Calu3 (cell line): ENCODE measurements at regions not wholly inside any gene's neighbourhood (a gene's known extent, or its start where the extent isn't known, plus 50 kb on each side); places are given as distances from the start of the nearest gene placed in this dataset.

Experiments
- BruUV-seq: library from RNA; stranded (reverse); fragments of 400-500 nt; replicated peaks from 2 replicates; lab custom pipeline; 2021; lab: Mats Ljungman, UMichigan
- CTCF ChIA-PET: fragments of 300-600 bp; sonication (Branson Sonifier 250); formaldehyde crosslinking; loops from one replicate; lab custom pipeline; 2022; ENCODE audit warnings: antibody characterized with exemption; lab: Charles Lee
- DNase-seq: peaks from one replicate; pipeline ENCODE4 v3.0.0; 2022
- H3K27ac Mint-ChIP-seq: one replicate; pipeline ENCODE4 v1.8.0; 2022; ENCODE audit warnings: mixed read lengths; ENCODE audit not compliant: unreplicated experiment
- H3K27me3 Mint-ChIP-seq: one replicate; pipeline ENCODE4 v1.8.0; 2022; ENCODE audit warnings: mixed read lengths; ENCODE audit not compliant: unreplicated experiment
- H3K36me3 Mint-ChIP-seq: one replicate; pipeline ENCODE4 v1.8.0; 2022; ENCODE audit warnings: mild to moderate bottlenecking, moderate library complexity, mixed read lengths; ENCODE audit not compliant: insufficient read depth, unreplicated experiment
- H3K4me1 Mint-ChIP-seq: one replicate; pipeline ENCODE4 v1.8.0; 2022; ENCODE audit warnings: mild to moderate bottlenecking, low read depth, mixed read lengths; ENCODE audit not compliant: unreplicated experiment
- H3K4me3 Mint-ChIP-seq: one replicate; pipeline ENCODE4 v1.8.0; 2022; ENCODE audit warnings: mild to moderate bottlenecking, low read depth, moderate library complexity, mixed read lengths; ENCODE audit not compliant: unreplicated experiment
- H3K9me3 Mint-ChIP-seq: one replicate; pipeline ENCODE4 v1.8.0; 2022; ENCODE audit warnings: low read depth, mixed read lengths; ENCODE audit not compliant: unreplicated experiment
- intact Hi-C: fragments of 100-400 bp; cut with micrococcal nuclease; formaldehyde crosslinking; loops from one replicate; pipeline ENCODE4 v1.10.0; 2022; ENCODE audit not compliant: unreplicated experiment
- TF ChIP-seq, protein P1 (sequence below): fragments of 200-600 bp; IDR thresholded peaks from one replicate; pipeline ENCODE4 v1.8.0; 2022; ENCODE audit warnings: antibody characterized with exemption; ENCODE audit not compliant: unreplicated experiment

DNA sequence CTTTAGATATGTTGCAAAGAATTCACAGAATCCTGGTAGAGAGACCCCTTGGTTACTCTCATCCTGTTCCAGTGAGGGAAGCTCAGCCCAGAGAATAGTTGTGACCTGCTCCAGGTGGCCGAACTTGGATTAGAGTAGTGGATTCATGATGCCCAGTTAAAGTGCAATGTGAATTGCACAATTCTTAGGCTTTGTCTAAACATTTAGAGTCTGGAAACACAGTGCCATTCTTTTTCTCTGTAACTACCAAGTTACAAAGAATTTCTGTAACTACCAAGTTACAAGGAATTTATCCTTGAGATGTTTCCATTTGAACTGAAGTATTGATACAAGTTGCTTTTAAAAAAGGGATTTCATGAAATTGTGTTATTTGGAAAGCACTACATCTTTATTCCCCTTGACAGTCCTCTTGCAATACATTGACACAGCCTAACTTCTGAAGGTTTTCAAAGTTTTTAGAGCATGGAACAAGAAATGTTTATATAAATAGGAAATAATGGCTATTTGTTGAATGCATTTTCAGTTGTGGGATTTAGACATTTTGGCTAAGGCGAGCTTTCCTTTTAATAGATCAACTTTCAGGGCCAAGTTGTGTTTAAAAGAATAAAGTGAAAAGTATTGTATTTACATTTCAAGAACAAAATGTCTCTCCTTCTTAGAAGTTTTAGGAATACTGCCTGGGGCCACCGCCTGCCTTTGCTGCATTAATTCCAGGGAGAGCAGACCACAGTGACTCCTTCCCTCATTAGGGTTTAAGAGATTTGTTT lies 315.0 kb downstream of the LPIN1 start:
- DNase-seq, result no peak
- H3K4me1 Mint-ChIP-seq, result no peaks in the 10 kb centered on the region
- intact Hi-C loops, result no loop called here
- H3K27ac Mint-ChIP-seq, result no peak overlapping the region
- no peaks in the 10 kb centered on the region for H3K36me3 Mint-ChIP-seq
- BruUV-seq, result no TSS peak
- H3K27me3 Mint-ChIP-seq, result peaks cover 65% of the 10 kb centered on the region
- TF ChIP-seq, protein P1, sequence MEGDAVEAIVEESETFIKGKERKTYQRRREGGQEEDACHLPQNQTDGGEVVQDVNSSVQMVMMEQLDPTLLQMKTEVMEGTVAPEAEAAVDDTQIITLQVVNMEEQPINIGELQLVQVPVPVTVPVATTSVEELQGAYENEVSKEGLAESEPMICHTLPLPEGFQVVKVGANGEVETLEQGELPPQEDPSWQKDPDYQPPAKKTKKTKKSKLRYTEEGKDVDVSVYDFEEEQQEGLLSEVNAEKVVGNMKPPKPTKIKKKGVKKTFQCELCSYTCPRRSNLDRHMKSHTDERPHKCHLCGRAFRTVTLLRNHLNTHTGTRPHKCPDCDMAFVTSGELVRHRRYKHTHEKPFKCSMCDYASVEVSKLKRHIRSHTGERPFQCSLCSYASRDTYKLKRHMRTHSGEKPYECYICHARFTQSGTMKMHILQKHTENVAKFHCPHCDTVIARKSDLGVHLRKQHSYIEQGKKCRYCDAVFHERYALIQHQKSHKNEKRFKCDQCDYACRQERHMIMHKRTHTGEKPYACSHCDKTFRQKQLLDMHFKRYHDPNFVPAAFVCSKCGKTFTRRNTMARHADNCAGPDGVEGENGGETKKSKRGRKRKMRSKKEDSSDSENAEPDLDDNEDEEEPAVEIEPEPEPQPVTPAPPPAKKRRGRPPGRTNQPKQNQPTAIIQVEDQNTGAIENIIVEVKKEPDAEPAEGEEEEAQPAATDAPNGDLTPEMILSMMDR, result no peak
- CTCF ChIA-PET, result no interaction called here
- peaks cover 5% of the 10 kb centered on the region for H3K9me3 Mint-ChIP-seq
- H3K4me3 Mint-ChIP-seq, result no peak overlapping the region

DNA sequence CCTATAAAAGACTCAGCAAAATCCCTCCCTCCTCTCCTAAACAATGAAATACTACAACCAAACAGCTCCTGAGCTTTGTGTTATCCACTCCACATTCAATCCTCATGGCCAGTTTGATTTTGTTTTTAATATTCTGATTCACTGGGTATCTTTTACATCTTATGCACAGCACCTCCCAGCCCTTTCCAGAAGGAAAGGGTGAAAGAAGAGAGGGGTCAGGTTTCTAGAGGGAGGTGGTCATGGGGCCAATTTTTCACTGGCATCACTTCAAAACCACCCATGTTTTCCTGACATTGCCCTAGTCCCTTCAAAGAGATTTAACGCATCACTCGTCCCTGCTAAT lies 315.6 kb downstream of the LPIN1 start:
- Mint-ChIP-seq H3K27me3 (peaks cover 59% of the 10 kb centered on the region), H3K27ac (no peak overlapping the region), H3K9me3 (peaks cover 5% of the 10 kb centered on the region), H3K36me3 (no peaks in the 10 kb centered on the region), H3K4me1 (no peaks in the 10 kb centered on the region), H3K4me3 (no peak overlapping the region)
- CTCF ChIA-PET, result no interaction called here
- TF ChIP-seq, protein P1, result no peak
- no TSS peak for BruUV-seq
- DNase-seq, result no peak
- intact Hi-C loops, result no loop called here

DNA sequence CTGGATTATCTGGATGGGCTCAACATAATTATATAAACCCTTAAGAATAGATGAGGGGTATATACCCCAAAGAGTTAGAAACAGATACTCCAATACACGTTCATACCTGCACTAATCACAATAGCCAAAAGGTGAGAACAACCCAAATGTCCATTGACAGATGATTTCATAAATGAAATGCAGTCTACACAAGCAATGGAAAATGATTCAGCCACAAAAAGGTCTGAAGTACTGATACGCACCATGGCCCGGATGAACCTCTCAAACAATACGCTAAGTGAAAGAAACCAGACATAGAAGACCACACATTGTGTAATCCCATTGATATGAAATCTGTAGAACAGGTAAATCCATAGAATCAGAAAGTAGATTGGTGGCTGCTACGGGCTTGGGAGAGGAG lies 316.8 kb downstream of the LPIN1 start:
- Mint-ChIP-seq H3K9me3 (peaks cover 5% of the 10 kb centered on the region), H3K36me3 (no peaks in the 10 kb centered on the region), H3K4me3 (no peak overlapping the region), H3K27ac (no peak overlapping the region), H3K4me1 (no peaks in the 10 kb centered on the region), H3K27me3 (peaks cover 53% of the 10 kb centered on the region)
- CTCF ChIA-PET, result no interaction called here
- intact Hi-C loops, result no loop called here
- TF ChIP-seq, protein P1, result no peak
- DNase-seq, result no peak
- BruUV-seq, result no TSS peak

DNA sequence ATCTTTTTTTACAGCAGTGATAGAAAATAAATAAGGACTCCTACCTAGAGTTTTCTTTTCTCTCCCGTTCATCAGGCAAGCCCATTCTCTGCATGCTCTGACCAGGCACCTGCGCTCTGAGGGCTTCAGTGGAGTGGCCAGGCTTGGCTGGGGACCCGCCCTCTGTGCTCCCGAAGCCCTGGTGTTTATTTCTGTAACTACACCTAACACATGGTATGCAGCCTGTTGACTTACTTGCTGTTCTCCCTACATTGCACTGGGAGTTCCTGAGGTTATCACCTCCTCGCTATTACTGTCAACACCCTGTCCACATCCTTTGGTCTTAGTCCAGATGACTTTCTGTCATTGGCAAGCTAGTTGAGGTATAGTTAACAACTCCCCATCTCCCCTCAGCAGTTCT lies 317.7 kb downstream of the LPIN1 start:
- Mint-ChIP-seq H3K4me1 (no peaks in the 10 kb centered on the region), H3K36me3 (no peaks in the 10 kb centered on the region), H3K9me3 (peaks cover 5% of the 10 kb centered on the region), H3K4me3 (no peak overlapping the region), H3K27ac (no peak overlapping the region), H3K27me3 (peaks cover 44% of the 10 kb centered on the region)
- CTCF ChIA-PET, result no interaction called here
- intact Hi-C loops, result no loop called here
- TF ChIP-seq, protein P1, result no peak
- no peak for DNase-seq
- no TSS peak for BruUV-seq
